Stimulated activated CD8-positive, alpha-beta memory T cell treated with anti-CD3 and anti-CD28 coated beads, Interleukin-4, amount 100 ng/mL, for 24 hours (primary cell): ENCODE measurements at regions not wholly inside any gene's neighbourhood (a gene's known extent, or its start where the extent isn't known, plus 50 kb on each side); places are given as distances from the start of the nearest gene placed in this dataset.

Experiments used
- DNase-seq: peaks from one replicate; pipeline ENCODE4 v3.0.0-alpha.2; 2020; ENCODE audit warnings: low read depth

- no peak for DNase-seq
Observed at GRCh38 chr9:71183251-71183650, 61.8 kb upstream of the TRPM3 start.

GRCh38 chr9:71179183-71179582 is 57.8 kb upstream of the TRPM3 start:
- DNase-seq = no peak

- no peak for DNase-seq
Observed at GRCh38 chr9:71177901-71178300, 56.5 kb upstream of the TRPM3 start.

GRCh38 chr9:71171517-71171916 is 50.1 kb upstream of the TRPM3 start:
- no peak for DNase-seq
